Endothelial cell of umbilical vein (primary cell): ENCODE measurements at regions not wholly inside any gene's neighbourhood (a gene's known extent, or its start where the extent isn't known, plus 50 kb on each side); places are given as distances from the start of the nearest gene placed in this dataset.

Source experiments
- BruUV-seq: library from RNA; stranded (reverse); fragments of 400-500 nt; replicated peaks from 2 replicates; lab custom pipeline; 2021; lab: Mats Ljungman, UMichigan
- CTCF ChIA-PET: fragments of 300-600, 350-600 bp; sonication (Branson Sonifier 250); formaldehyde crosslinking; loops from one replicate; lab custom pipeline; 2021; ENCODE audit warnings: antibody characterized with exemption, inconsistent platforms; lab: Charles Lee
- POLR2A ChIA-PET: fragments of 300-600, 350-600 bp; sonication (Branson Sonifier 250); formaldehyde crosslinking; loops from one replicate; lab custom pipeline; 2021; ENCODE audit warnings: antibody characterized with exemption, inconsistent platforms; lab: Charles Lee
- DNase-seq: peaks from one replicate; pipeline ENCODE4 v3.0.0-alpha.2; 2011; ENCODE audit warnings: low read depth, low spot score
- FAIRE-seq: peaks from 2 replicates; lab custom pipeline; 2011; peaks lifted over from hg19 to GRCh38; lab: Jason Lieb, UNC
- H2AFZ ChIP-seq: 2 replicates; pipeline ENCODE4 v1.6.0; 2012; ENCODE audit warnings: low read depth, low read length, control low read depth, inconsistent platforms
- H3K27ac ChIP-seq: 2 replicates; pipeline ENCODE4 v1.5.1; 2011; ENCODE audit warnings: low read depth, mild to moderate bottlenecking, control low read depth, low read length, moderate library complexity; ENCODE audit not compliant: insufficient read depth
- H3K27me3 ChIP-seq, 2 experiments: 2 replicates each; pipeline versions ENCODE4 v1.6.0 to v1.6.1; 2011; ENCODE audit warnings: low read length in 2 of 2, mixed read lengths in 1 of 2; ENCODE audit not compliant: control insufficient read depth in 2 of 2, insufficient read depth in 2 of 2
- H3K36me3 ChIP-seq, 2 experiments: 2 replicates in 1 of 2; 3 replicates in 1 of 2; pipeline ENCODE4 v1.5.1; 2011; ENCODE audit warnings: low read length in 2 of 2, mild to moderate bottlenecking in 1 of 2, moderate library complexity in 1 of 2; ENCODE audit not compliant: control insufficient read depth in 2 of 2, insufficient read depth in 2 of 2; ENCODE audit errors: extremely low read depth in 1 of 2
- H3K4me1 ChIP-seq: 3 replicates; pipeline ENCODE4 v1.5.1; 2011; ENCODE audit warnings: mild to moderate bottlenecking, low read length; ENCODE audit not compliant: control insufficient read depth, insufficient read depth; ENCODE audit errors: extremely low read depth
- H3K4me2 ChIP-seq: 2 replicates; pipeline ENCODE4 v1.6.1; 2011; ENCODE audit warnings: low read length, control low read depth, mixed read lengths; ENCODE audit not compliant: insufficient read depth
- H3K4me3 ChIP-seq, 3 experiments: fragments of 200-600 bp in 1 of 3; sonication (generic), shearing (Covaris generic) in 1 of 3; replicated peaks in 1 of 3; 2 replicates each; pipeline ENCODE4 v1.5.1; 2011 to 2016; ENCODE audit warnings: control low read depth in 3 of 3, low read length in 3 of 3, mild to moderate bottlenecking in 2 of 3, inconsistent platforms in 1 of 3, low read depth in 1 of 3, moderate library complexity in 1 of 3; ENCODE audit not compliant: insufficient read depth in 1 of 3
- H3K79me2 ChIP-seq: 2 replicates; pipeline ENCODE4 v1.6.0; 2012; ENCODE audit warnings: low read length, inconsistent platforms; ENCODE audit not compliant: control insufficient read depth, insufficient read depth
- H3K9ac ChIP-seq: replicated peaks from 2 replicates; pipeline ENCODE3; 2011; ENCODE audit warnings: low read length, control low read depth; ENCODE audit not compliant: insufficient read depth; ENCODE audit errors: extremely low read depth
- H3K9me1 ChIP-seq: replicated peaks from 3 replicates; pipeline ENCODE4 v1.6.0; 2011; ENCODE audit warnings: mild to moderate bottlenecking, low read length; ENCODE audit not compliant: control insufficient read depth, insufficient read depth; ENCODE audit errors: extremely low read depth
- H3K9me3 ChIP-seq: replicated peaks from 2 replicates; pipeline ENCODE4 v1.5.1; 2012; ENCODE audit warnings: low read length, inconsistent platforms; ENCODE audit not compliant: control insufficient read depth, insufficient read depth
- H4K20me1 ChIP-seq: replicated peaks from 2 replicates; pipeline ENCODE3; 2011; ENCODE audit warnings: mild to moderate bottlenecking, low read length; ENCODE audit not compliant: control insufficient read depth, insufficient read depth; ENCODE audit errors: extremely low read depth
- CTCF ChIP-seq, 2 donors: IDR thresholded peaks; 1 replicate in 1 of 2; 2 replicates in 1 of 2; pipeline ENCODE4 v1.5.1; 2011; ENCODE audit warnings: low read length in 2 of 2, mild to moderate bottlenecking in 2 of 2, moderate library complexity in 2 of 2, control low read depth in 1 of 2, inconsistent platforms in 1 of 2, low read depth in 1 of 2; ENCODE audit not compliant: insufficient read depth in 1 of 2; ENCODE audit errors: extremely low read depth in 1 of 2
- EZH2 ChIP-seq: IDR thresholded peaks from 2 replicates; pipeline ENCODE4 v1.6.1; 2012; ENCODE audit warnings: borderline replicate concordance, low read depth, mild to moderate bottlenecking, moderate library complexity, low read length, inconsistent platforms; ENCODE audit not compliant: severe bottlenecking
- FOS ChIP-seq: IDR thresholded peaks from 2 replicates; pipeline ENCODE4 v1.6.1; 2011; ENCODE audit warnings: mild to moderate bottlenecking, low read length, moderate library complexity, borderline replicate concordance; ENCODE audit not compliant: insufficient read depth
- GATA2 ChIP-seq: IDR thresholded peaks from 2 replicates; pipeline ENCODE4 v1.7.0; 2011; ENCODE audit warnings: low read depth, mild to moderate bottlenecking, moderate library complexity, mixed read lengths, low read length; ENCODE audit not compliant: insufficient read length, insufficient read depth
- JUN ChIP-seq: IDR thresholded peaks from 2 replicates; pipeline ENCODE4 v1.6.1; 2011; ENCODE audit warnings: borderline replicate concordance, low read depth; ENCODE audit not compliant: insufficient read length, insufficient read depth
- MAX ChIP-seq: IDR thresholded peaks from 2 replicates; pipeline ENCODE4 v1.6.1; 2011; ENCODE audit not compliant: insufficient read depth, insufficient read length
- MYC ChIP-seq: IDR thresholded peaks from one replicate; pipeline ENCODE4 v1.6.1; 2011; ENCODE audit warnings: mild to moderate bottlenecking, low read depth, low read length
- POLR2AphosphoS5 ChIP-seq: IDR thresholded peaks from 2 replicates; pipeline ENCODE4 v1.6.1; 2012; ENCODE audit warnings: low read depth, mild to moderate bottlenecking, control low read depth, low read length, moderate library complexity; ENCODE audit not compliant: insufficient read depth
- dilution Hi-C: fragments of 300-500 bp; cut with MboI; formaldehyde crosslinking; loops from one replicate; pipeline ENCODE4 v1.15.0; 2019; ENCODE audit warnings: low sequenced_read_pairs; ENCODE audit not compliant: extremely low pct_ligation_motif_present
- intact Hi-C: fragments of 100-400 bp; cut with micrococcal nuclease; formaldehyde crosslinking; loops from one replicate; pipeline ENCODE4 v1.10.0; 2022

DNA sequence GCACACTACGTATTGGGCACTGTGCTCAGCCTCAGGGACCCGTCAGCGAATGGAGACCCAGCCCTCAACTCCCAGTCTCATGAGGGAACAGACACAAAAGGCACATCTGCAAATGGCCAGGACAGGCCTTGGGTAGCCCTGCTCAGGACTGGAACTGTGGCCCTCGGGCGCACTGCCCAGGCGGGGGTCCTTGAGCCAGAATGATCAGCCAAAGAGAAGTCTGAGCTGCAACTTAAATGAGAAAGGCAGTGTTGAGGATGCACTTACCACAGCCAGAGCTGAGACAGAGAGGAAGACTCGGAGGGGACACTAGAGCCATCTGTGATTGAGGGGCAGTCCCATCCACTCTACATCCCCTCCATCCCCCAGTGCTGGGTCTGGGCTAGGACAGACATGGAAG lies 117.3 kb downstream of the C16orf95 start:
- FAIRE-seq (no peak), DNase-seq (no peak)
- H3K9ac ChIP-seq = no peak overlapping the region
- H2AFZ ChIP-seq = no peak overlapping the region
- no peak overlapping the region for H3K4me2 ChIP-seq
- H3K79me2 ChIP-seq = no peaks in the 10 kb centered on the region
- no peaks in the 10 kb centered on the region for H3K4me1 ChIP-seq
- no peaks in the 10 kb centered on the region for H4K20me1 ChIP-seq
- no TSS peak for BruUV-seq
- ChIA-PET POLR2A (no interaction called here), CTCF (interaction anchor here (1.2 to 1.5 kb wide), 2 partner anchors 73 to 637 kb away, joined by 4 to 5 read pairs; no protein-coding TSS in a partner anchor)
- TF ChIP-seq GATA2 = no peak
- no peak for TF ChIP-seq MAX
- no peak for TF ChIP-seq CTCF (IDR thresholded peaks at IDR 0.05; ENCODE audit: extremely low read depth in 1 of 2, insufficient read depth in 1 of 2, low read depth in 1 of 2, low read length in 2 of 2)
- TF ChIP-seq EZH2 = no peak
- no peak for TF ChIP-seq JUN
- no peak for TF ChIP-seq MYC
- no peak for TF ChIP-seq FOS
- no peak for TF ChIP-seq POLR2AphosphoS5
- no peak overlapping the region for H3K4me3 ChIP-seq
- peaks cover 0 to 6% of the 10 kb centered on the region in 2 experiments for H3K27me3 ChIP-seq
- H3K9me3 ChIP-seq = no peaks in the 10 kb centered on the region
- intact Hi-C loops = loop anchor here (5.0 kb wide), 1 partner anchor 138 kb away; no protein-coding TSS in a partner anchor
- H3K27ac ChIP-seq = no peak overlapping the region
- H3K9me1 ChIP-seq = no peaks in the 10 kb centered on the region
- no peaks in the 10 kb centered on the region for H3K36me3 ChIP-seq
- dilution Hi-C loops = no loop called here
